Heart right ventricle (tissue), 16 donors: ENCODE measurements at regions not wholly inside any gene's neighbourhood (a gene's known extent, or its start where the extent isn't known, plus 50 kb on each side); places are given as distances from the start of the nearest gene placed in this dataset.

Experiments
- ATAC-seq, 8 donors: fragments of 200-7000 bp; cut with Tn5 transposase; one replicate each; pipeline ENCODE4 v1.9.1; 2020; ENCODE audit warnings: mild to moderate bottlenecking in 8 of 8, moderate library complexity in 8 of 8, moderate number of reproducible peaks in 1 of 8
- DNase-seq, 2 donors: peaks; one replicate each; pipeline ENCODE4 v3.0.0-alpha.2; 2020
- H3K27ac ChIP-seq, 10 donors: fragments of 200-600 bp; sonication (generic) in 2 of 10; one replicate each; pipeline versions ENCODE4 v1.5.0 to v1.8.0; 2020 to 2022; ENCODE audit warnings: mild to moderate bottlenecking in 3 of 10
- H3K27me3 ChIP-seq, 7 donors: fragments of 200-600 bp; one replicate each; pipeline ENCODE4 v1.8.0; 2021 to 2022; ENCODE audit warnings: mild to moderate bottlenecking in 2 of 7
- H3K36me3 ChIP-seq, 9 donors: fragments of 200-600 bp; sonication (generic) in 1 of 9; one replicate each; pipeline versions ENCODE4 v1.5.0 to v1.8.0; 2020 to 2022; ENCODE audit warnings: mild to moderate bottlenecking in 2 of 9
- H3K4me1 ChIP-seq, 9 donors: fragments of 200-600 bp; sonication (generic) in 1 of 9; one replicate each; pipeline versions ENCODE4 v1.5.0 to v1.8.0; 2020 to 2022; ENCODE audit warnings: mild to moderate bottlenecking in 4 of 9
- H3K4me3 ChIP-seq, 10 donors: fragments of 200-600 bp; sonication (generic) in 2 of 10; one replicate each; pipeline versions ENCODE4 v1.5.0 to v1.8.0; 2020 to 2022; ENCODE audit warnings: mild to moderate bottlenecking in 7 of 10, moderate library complexity in 2 of 10
- H3K9me3 ChIP-seq, 11 donors: fragments of 200-600 bp in 10 of 11; sonication (generic) in 2 of 11; one replicate each; pipeline versions ENCODE4 v1.5.0 to v1.8.0; 2013 to 2022; ENCODE audit warnings: mild to moderate bottlenecking in 2 of 11, control low read depth in 1 of 11, moderate library complexity in 1 of 11
- CTCF ChIP-seq, 9 donors: fragments of 200-600 bp; sonication (generic) in 2 of 9; IDR thresholded peaks; one replicate each; pipeline versions ENCODE4 v1.5.0 to v1.8.0; 2021 to 2022; ENCODE audit warnings: antibody characterized with exemption in 9 of 9, mild to moderate bottlenecking in 5 of 9, moderate library complexity in 1 of 9
- WGBS, 2 donors: extraction: QIAGEN DNeasy Blood & Tissue Kit; methylation state at CpG; one replicate each; pipeline ENCODE4 v1.1.7; 2013; ENCODE audit warnings: inconsistent platforms in 1 of 2; 5-methylcytosine and 5-hydroxymethylcytosine counted together
- intact Hi-C, 10 donors: fragments of 100-400 bp; cut with DNase I; formaldehyde crosslinking; loops; one replicate each; pipeline versions ENCODE4 v1.11.1 to v1.14.2; 2022
- donor health status: Arrhythmogenic right ventricular cardiomyopathy.
- donor health status: ischemic (EF 13 %, LVEDD 7.1; RV severe dilation, severe dysfunction).
- donor health status: healthy with polysubstance abuse.
- donor health status: DM: no; HTN: yes; CAD: no.
- donor health status: DM: no; HTN: no; CAD: no.
- donor health status: ischemic (EF 25% LVEDD 6.9; RV normal size, moderate dysfunction).
- donor health status: ischemic (EF 25% LVEDD 5.7; RV mildly dilated, moderate dysfunction).
- donor health status: healthy.
- donor health status: DM: yes; HTN: yes; CAD: no.
- donor health status: Ischemic cardiomyopathy.
- donor health status: ischemic (EF 35%, LVEDD 5.7; RV mildly dilated, moderate dysfunction).
- donor health status: nonischemic (EF 11% LVEDD 7.7; RV severe dilation, severe dysfunction).
- donor health status: DM: yes; HTN: yes; CAD: no.
- donor health status: PGD.
- donor health status: ischemic (EF 29% LVEDD 5.4; RV normal size, mild dysfunction).
- donor health status: nonischemic (EF 23%, LVEDD 6.1; RV moderate dilation, normal function).

DNA sequence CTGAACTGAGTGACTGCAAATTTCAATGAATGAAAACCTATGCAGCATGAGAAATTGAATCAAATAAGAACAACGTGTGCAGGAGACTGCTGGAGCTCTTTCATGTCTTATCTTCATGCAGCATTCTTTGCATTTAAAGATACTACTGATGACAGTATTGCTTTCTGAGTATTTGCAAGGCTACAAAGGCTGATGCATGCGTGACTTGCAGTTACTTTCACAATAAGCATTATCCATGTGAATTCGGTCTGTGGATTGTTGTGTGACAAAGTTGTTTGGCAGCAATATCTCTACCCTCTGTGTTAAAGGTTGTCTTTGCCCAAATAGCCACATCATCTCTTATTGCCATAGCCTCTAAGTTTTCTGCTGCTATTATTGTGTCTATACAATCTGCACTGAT is 102.1 kb upstream of the FBXL17 start:
- intact Hi-C loops = no loop called here
- DNase-seq = no peak
- 61 to 64% methylated on average over 3 of the region's 3 CpGs for WGBS, 2 donors
- no peaks in the 10 kb centered on the region for H3K27me3 ChIP-seq
- no peak overlapping the region for H3K4me3 ChIP-seq
- no peak for TF ChIP-seq CTCF (IDR thresholded peaks at IDR 0.05)
- no peaks in the 10 kb centered on the region for H3K36me3 ChIP-seq
- ATAC-seq = no peak
- peaks cover 0 to 4% (median 0%) of the 10 kb centered on the region in 11 donors for H3K9me3 ChIP-seq
- H3K27ac ChIP-seq = no peak overlapping the region
- H3K4me1 ChIP-seq = peaks cover 0 to 3% (median 0%) of the 10 kb centered on the region in 9 donors

- intact Hi-C loops = no loop called here
- Histone ChIP-seq H3K27me3 (no peaks in the 10 kb centered on the region), H3K9me3 (no peaks in the 10 kb centered on the region), H3K4me1 (no peaks in the 10 kb centered on the region), H3K27ac (no peak overlapping the region), H3K36me3 (no peaks in the 10 kb centered on the region), H3K4me3 (no peak overlapping the region)
- whole genome bisulfite sequencing, 2 donors = 37 to 44% methylated on average over 8 of the region's 8 CpGs
- peak in 1 of 2 donors; percentile 7 for DNase-seq
- ATAC-seq = peak in 1 of 8 donors; percentile 31
- TF ChIP-seq CTCF (IDR thresholded peaks at IDR 0.05) = peak in 7 of 9 donors; percentile 10 to 56 (median 49)
These were observed 99.5 kb upstream of the FBXL17 start for GRCh38 chr5:108481355-108481931.

GRCh38 chr5:108472237-108472636 is 90.3 kb upstream of the FBXL17 start:
- 32 to 43% methylated on average over 3 of the region's 3 CpGs for WGBS, 2 donors
- ATAC-seq = peak in 5 of 8 donors; percentile 22 to 81 (median 61)
- no peak overlapping the region for H3K27ac ChIP-seq
- peaks cover 0 to 7% (median 0%) of the 10 kb centered on the region in 11 donors for H3K9me3 ChIP-seq
- no peak overlapping the region for H3K4me3 ChIP-seq
- no peaks in the 10 kb centered on the region for H3K27me3 ChIP-seq
- TF ChIP-seq CTCF (IDR thresholded peaks at IDR 0.05) = no peak
- H3K36me3 ChIP-seq = no peaks in the 10 kb centered on the region
- DNase-seq = no peak
- intact Hi-C loops = no loop called here
- no peaks in the 10 kb centered on the region for H3K4me1 ChIP-seq

- Histone ChIP-seq H3K27ac (no peak overlapping the region), H3K9me3 (no peaks in the 10 kb centered on the region), H3K27me3 (no peaks in the 10 kb centered on the region), H3K4me3 (no peak overlapping the region), H3K36me3 (no peaks in the 10 kb centered on the region), H3K4me1 (no peaks in the 10 kb centered on the region)
- TF ChIP-seq CTCF (IDR thresholded peaks at IDR 0.05) = no peak
- 80 to 84% methylated on average over 4 of the region's 4 CpGs for WGBS, 2 donors
- intact Hi-C loops = no loop called here
- ATAC-seq (no peak), DNase-seq (no peak)
These were observed 85.7 kb upstream of the FBXL17 start for GRCh38 chr5:108467563-108467962.
